Astrocyte (in vitro differentiated cells and primary cell): ENCODE measurements at regions not wholly inside any gene's neighbourhood (a gene's known extent, or its start where the extent isn't known, plus 50 kb on each side); places are given as distances from the start of the nearest gene placed in this dataset.

Experiments used
- CTCF ChIP-seq: IDR thresholded peaks from 2 replicates; pipeline ENCODE4 v1.5.1; 2011; ENCODE audit warnings: low read depth, mild to moderate bottlenecking, inconsistent platforms, low read length, moderate library complexity; ENCODE audit not compliant: insufficient read depth
- EZH2 ChIP-seq: IDR thresholded peaks from 2 replicates; pipeline ENCODE4 v1.6.1; 2012; ENCODE audit warnings: mild to moderate bottlenecking, low read length, inconsistent platforms; ENCODE audit not compliant: insufficient read depth

GRCh38 chr3:30526031-30526430 is 80.4 kb upstream of the TGFBR2 start:
- TF ChIP-seq EZH2 = no peak
- no peak for TF ChIP-seq CTCF
